ENCODE measurements at regions not wholly inside any gene's neighbourhood (a gene's known extent, or its start where the extent isn't known, plus 50 kb on each side); places are given as distances from the start of the nearest gene placed in this dataset.

DNA sequence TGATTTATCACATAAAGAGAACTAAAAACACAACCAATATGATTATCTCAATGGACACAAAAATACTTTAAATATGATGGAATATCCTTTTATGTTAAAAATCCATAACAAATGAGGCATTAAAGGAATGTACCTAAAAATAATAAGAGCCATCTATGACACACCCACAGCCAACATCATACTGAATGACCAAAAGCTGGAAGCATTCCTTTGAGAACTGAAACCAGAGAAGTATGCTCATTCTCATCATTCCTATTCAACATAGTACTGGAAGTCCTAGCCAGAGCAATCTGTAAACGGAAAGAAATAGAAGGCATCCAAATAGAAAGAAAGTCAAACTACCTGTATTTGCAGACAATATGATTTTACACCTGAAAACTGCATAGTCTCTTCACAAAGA is 671.0 kb downstream of the SLITRK1 start:
- TF ChIP-seq, protein P1, sequence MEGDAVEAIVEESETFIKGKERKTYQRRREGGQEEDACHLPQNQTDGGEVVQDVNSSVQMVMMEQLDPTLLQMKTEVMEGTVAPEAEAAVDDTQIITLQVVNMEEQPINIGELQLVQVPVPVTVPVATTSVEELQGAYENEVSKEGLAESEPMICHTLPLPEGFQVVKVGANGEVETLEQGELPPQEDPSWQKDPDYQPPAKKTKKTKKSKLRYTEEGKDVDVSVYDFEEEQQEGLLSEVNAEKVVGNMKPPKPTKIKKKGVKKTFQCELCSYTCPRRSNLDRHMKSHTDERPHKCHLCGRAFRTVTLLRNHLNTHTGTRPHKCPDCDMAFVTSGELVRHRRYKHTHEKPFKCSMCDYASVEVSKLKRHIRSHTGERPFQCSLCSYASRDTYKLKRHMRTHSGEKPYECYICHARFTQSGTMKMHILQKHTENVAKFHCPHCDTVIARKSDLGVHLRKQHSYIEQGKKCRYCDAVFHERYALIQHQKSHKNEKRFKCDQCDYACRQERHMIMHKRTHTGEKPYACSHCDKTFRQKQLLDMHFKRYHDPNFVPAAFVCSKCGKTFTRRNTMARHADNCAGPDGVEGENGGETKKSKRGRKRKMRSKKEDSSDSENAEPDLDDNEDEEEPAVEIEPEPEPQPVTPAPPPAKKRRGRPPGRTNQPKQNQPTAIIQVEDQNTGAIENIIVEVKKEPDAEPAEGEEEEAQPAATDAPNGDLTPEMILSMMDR (conservative IDR thresholded peaks at IDR 0.05; ENCODE audit: low read length), result no peak
- peak; percentile 67 for DNase-seq (ENCODE audit: low read depth)
- no peak overlapping the region for H3K4me3 ChIP-seq (ENCODE audit: low read length)

DNA sequence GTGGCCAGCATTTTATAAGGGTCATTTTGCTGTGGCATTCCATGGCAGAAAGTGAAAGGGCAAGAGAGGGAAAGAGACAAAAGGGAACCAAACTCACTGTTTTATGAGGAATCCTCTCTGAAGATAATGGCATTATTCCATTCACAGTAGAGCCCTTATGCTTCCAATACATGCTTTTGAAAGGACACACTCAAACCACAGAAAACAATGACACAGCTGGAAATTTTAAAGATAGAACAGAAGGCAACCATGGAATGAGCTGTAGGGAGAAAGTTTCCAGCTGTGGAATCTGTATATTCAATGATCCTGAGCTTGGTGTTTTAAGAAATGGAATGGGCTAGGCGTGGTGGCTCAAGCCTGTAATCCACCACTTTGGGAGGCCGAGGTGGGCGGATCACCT is 677.4 kb downstream of the SLITRK1 start:
- TF ChIP-seq, protein P1 (conservative IDR thresholded peaks at IDR 0.05; ENCODE audit: low read length), result no peak
- no peak overlapping the region for H3K4me3 ChIP-seq (ENCODE audit: low read length)
- DNase-seq (ENCODE audit: low read depth), result no peak

DNA sequence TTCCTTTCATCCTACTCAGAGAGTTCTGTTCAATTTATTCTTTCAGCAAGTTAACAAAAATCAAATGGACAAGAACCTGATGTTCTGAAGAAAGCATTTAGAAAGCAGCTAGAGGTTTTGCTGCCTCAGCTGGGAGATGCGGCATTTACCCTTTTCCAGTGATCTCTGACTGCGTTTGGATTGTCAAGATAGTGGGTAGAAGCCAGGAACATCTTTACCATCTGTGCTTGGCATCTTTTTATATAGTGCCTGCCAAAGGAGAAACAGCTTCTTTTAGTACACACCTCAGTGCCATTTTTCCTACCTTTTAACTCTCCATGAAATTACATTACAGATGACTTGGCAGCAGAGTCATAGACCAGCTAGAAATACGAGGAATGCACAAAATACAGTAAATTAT is 680.8 kb downstream of the SLITRK1 start:
- no peak overlapping the region for H3K4me3 ChIP-seq (ENCODE audit: low read length)
- no peak for DNase-seq (ENCODE audit: low read depth)
- TF ChIP-seq, protein P1 (conservative IDR thresholded peaks at IDR 0.05; ENCODE audit: low read length), result no peak

DNA sequence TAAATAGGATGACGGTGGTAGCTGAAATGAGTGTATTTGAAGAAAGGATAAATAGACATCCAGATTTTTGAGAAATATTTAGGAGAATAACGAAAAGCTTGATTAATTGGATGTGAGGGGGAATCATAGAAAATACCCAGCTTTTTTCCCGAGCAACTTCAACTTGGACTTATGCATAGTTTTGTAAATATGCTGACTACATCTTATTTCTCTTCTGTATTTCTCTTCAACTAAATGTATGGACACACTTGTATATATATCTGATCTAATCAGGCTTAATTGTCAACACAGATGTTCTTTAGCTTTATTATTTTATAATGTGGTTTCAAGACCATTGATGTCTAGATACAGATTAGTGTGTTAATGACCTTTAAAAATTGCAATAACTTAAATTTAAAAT is 685.0 kb downstream of the SLITRK1 start:
- H3K4me3 ChIP-seq (ENCODE audit: low read length), result no peak overlapping the region
- TF ChIP-seq, protein P1 (conservative IDR thresholded peaks at IDR 0.05; ENCODE audit: low read length), result no peak
- no peak for DNase-seq (ENCODE audit: low read depth)

DNA sequence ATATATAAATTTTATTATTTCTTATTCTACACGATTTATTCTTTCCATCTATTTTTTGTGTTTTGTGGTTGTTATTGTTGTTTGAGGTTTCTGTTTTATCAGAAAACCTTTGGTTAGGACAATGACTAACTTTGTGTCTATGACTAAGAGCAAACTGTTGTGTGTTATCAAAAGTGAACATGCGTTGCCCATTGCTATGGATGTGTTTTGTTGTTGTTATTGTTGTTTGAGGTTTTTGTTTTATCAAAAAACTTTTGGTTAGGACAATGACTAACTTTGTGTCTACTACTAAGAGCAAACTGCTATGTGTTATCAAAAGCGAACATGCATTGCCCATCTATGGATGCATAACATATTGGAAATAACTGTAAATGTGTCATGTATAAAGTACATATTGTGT is 692.3 kb downstream of the SLITRK1 start:
- TF ChIP-seq, protein P1 (conservative IDR thresholded peaks at IDR 0.05; ENCODE audit: low read length), result no peak
- H3K4me3 ChIP-seq (ENCODE audit: low read length), result no peak overlapping the region
- no peak for DNase-seq (ENCODE audit: low read depth)

DNA sequence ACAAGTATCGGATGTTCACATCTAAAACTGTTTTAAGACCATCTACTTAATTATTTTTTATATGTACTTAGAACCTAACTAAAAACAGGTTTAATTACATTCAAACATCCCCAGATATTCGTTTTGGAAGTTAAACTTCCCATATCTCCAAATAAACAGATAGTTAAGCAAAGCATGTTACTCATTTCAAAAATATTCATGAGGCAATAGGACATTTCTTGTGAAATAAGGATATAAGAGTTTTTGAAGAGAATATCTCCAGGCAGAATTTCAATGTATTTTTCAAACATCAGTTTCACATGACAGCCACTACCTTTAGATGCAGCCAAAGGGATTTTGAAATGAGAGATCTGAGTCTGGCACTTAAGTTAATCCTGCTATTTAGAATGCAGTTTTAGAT is 697.5 kb downstream of the SLITRK1 start:
- peak; percentile 42 for DNase-seq (ENCODE audit: low read depth)
- TF ChIP-seq, protein P1 (conservative IDR thresholded peaks at IDR 0.05; ENCODE audit: low read length), result no peak
- H3K4me3 ChIP-seq (ENCODE audit: low read length), result no peak overlapping the region

DNA sequence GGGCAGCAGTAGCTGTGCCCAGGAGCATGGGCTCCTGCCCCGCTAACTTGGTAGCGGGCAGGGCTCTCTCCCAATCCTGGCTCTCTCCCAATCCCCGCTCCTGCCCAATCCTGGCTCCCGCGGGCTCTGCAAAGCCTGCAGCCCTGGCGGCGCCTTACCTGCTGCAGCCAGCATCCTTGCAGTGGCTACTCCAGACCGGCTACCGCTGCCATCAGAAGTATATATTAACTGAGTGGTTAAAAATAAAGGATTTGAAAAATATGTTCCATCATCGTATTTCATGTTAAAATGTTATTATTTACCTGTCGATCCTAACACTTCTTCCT is 698.2 kb downstream of the SLITRK1 start:
- no peak overlapping the region for H3K4me3 ChIP-seq (ENCODE audit: low read length)
- no peak for DNase-seq (ENCODE audit: low read depth)
- TF ChIP-seq, protein P1 (conservative IDR thresholded peaks at IDR 0.05; ENCODE audit: low read length), result no peak

Data from AG10803 (cell line).